ENCODE measurements at regions not wholly inside any gene's neighbourhood (a gene's known extent, or its start where the extent isn't known, plus 50 kb on each side); places are given as distances from the start of the nearest gene placed in this dataset.

GRCh38 chr16:48822431-48822830 is 212.5 kb upstream of the N4BP1 start:
- ChIA-PET CTCF (no interaction called here), POLR2A (no interaction called here)
- no peak for DNase-seq (ENCODE audit: low read depth)

GRCh38 chr16:48820379-48820778 is 210.4 kb upstream of the N4BP1 start:
- CTCF ChIA-PET, result no interaction called here
- no peaks in the 10 kb centered on the region for H3K27me3 ChIP-seq (ENCODE audit: control insufficient read depth, insufficient read depth, low read length)
- POLR2A ChIA-PET, result no interaction called here

More at GRCh38 chr16:48822431-48822830, 212.5 kb upstream of the N4BP1 start:
- H3K27me3 ChIP-seq (ENCODE audit: control insufficient read depth, insufficient read depth, low read length), result no peaks in the 10 kb centered on the region
- no peaks in the 10 kb centered on the region for H3K36me3 ChIP-seq (ENCODE audit: control insufficient read depth, insufficient read depth, low read length)
- H3K4me3 ChIP-seq (ENCODE audit: low read depth, low read length), result no peak overlapping the region
- no peak for TF ChIP-seq CTCF (IDR thresholded peaks at IDR 0.05; ENCODE audit: insufficient read depth, low read depth, low read length)

GRCh38 chr16:48818257-48818656 is 208.3 kb upstream of the N4BP1 start:
- CTCF ChIA-PET, result no interaction called here
- Histone ChIP-seq H3K27me3 (ENCODE audit: control insufficient read depth, insufficient read depth, low read length) (no peaks in the 10 kb centered on the region), H3K36me3 (ENCODE audit: control insufficient read depth, insufficient read depth, low read length) (no peaks in the 10 kb centered on the region), H3K4me3 (ENCODE audit: low read depth, low read length) (no peak overlapping the region)
- POLR2A ChIA-PET, result no interaction called here
- TF ChIP-seq CTCF (IDR thresholded peaks at IDR 0.05; ENCODE audit: insufficient read depth, low read depth, low read length), result no peak
- no peak for DNase-seq (ENCODE audit: low read depth)

More at GRCh38 chr16:48820379-48820778, 210.4 kb upstream of the N4BP1 start:
- DNase-seq (ENCODE audit: low read depth), result no peak
- no peak for TF ChIP-seq CTCF (IDR thresholded peaks at IDR 0.05; ENCODE audit: insufficient read depth, low read depth, low read length)
- H3K4me3 ChIP-seq (ENCODE audit: low read depth, low read length), result no peak overlapping the region
- no peaks in the 10 kb centered on the region for H3K36me3 ChIP-seq (ENCODE audit: control insufficient read depth, insufficient read depth, low read length)

- no peak overlapping the region for H3K4me3 ChIP-seq (ENCODE audit: low read depth, low read length)
- no peak for DNase-seq (ENCODE audit: low read depth)
- POLR2A ChIA-PET, result no interaction called here
- H3K27me3 ChIP-seq (ENCODE audit: control insufficient read depth, insufficient read depth, low read length), result no peaks in the 10 kb centered on the region; the same call in 1 of the 2 replicates
- no peak for TF ChIP-seq CTCF (IDR thresholded peaks at IDR 0.05; ENCODE audit: insufficient read depth, low read depth, low read length)
- no peaks in the 10 kb centered on the region for H3K36me3 ChIP-seq (ENCODE audit: control insufficient read depth, insufficient read depth, low read length)
- CTCF ChIA-PET, result no interaction called here
Observed at GRCh38 chr16:48817032-48817431, 207.1 kb upstream of the N4BP1 start.

GRCh38 chr16:48816393-48816792 is 206.4 kb upstream of the N4BP1 start:
- POLR2A ChIA-PET, result no interaction called here
- Histone ChIP-seq H3K4me3 (ENCODE audit: low read depth, low read length) (no peak overlapping the region), H3K36me3 (ENCODE audit: control insufficient read depth, insufficient read depth, low read length) (no peaks in the 10 kb centered on the region), H3K27me3 (ENCODE audit: control insufficient read depth, insufficient read depth, low read length) (no peaks in the 10 kb centered on the region; the same call in 1 of the 2 replicates)
- CTCF ChIA-PET, result no interaction called here
- no peak for TF ChIP-seq CTCF (IDR thresholded peaks at IDR 0.05; ENCODE audit: insufficient read depth, low read depth, low read length)
- DNase-seq (ENCODE audit: low read depth), result no peak

All from BJ (cell line).